Astrocyte (in vitro differentiated cells and primary cell): ENCODE measurements at regions not wholly inside any gene's neighbourhood (a gene's known extent, or its start where the extent isn't known, plus 50 kb on each side); places are given as distances from the start of the nearest gene placed in this dataset.

Source experiments
- DNase-seq: peaks from one replicate; pipeline ENCODE4 v3.0.0-alpha.2; 2010; ENCODE audit warnings: low read depth
- FAIRE-seq: peaks from 2 replicates; lab custom pipeline; 2011; peaks lifted over from hg19 to GRCh38; lab: Jason Lieb, UNC
- H2AFZ ChIP-seq: 2 replicates; pipeline ENCODE4 v1.6.0; 2012; ENCODE audit warnings: low read depth, low read length, inconsistent platforms
- H3K27ac ChIP-seq: 2 replicates; pipeline ENCODE4 v1.5.1; 2011; ENCODE audit warnings: low read depth, low read length, inconsistent platforms
- H3K27me3 ChIP-seq: 2 replicates; pipeline ENCODE4 v1.6.0; 2011; ENCODE audit warnings: low read length, inconsistent platforms; ENCODE audit not compliant: insufficient read depth
- H3K36me3 ChIP-seq: 2 replicates; pipeline ENCODE4 v1.5.1; 2011; ENCODE audit warnings: low read length, inconsistent platforms; ENCODE audit not compliant: insufficient read depth
- H3K4me1 ChIP-seq: 2 replicates; pipeline ENCODE4 v1.5.1; 2011; ENCODE audit warnings: low read length, inconsistent platforms; ENCODE audit not compliant: insufficient read depth
- H3K4me2 ChIP-seq: 2 replicates; pipeline ENCODE4 v1.6.0; 2012; ENCODE audit warnings: low read length, inconsistent platforms
- H3K4me3 ChIP-seq: 2 replicates; pipeline ENCODE4 v1.5.1; 2011; ENCODE audit warnings: low read depth, mild to moderate bottlenecking, low read length, inconsistent platforms; ENCODE audit not compliant: insufficient read depth
- H3K79me2 ChIP-seq: 2 replicates; pipeline ENCODE4 v1.6.0; 2012; ENCODE audit warnings: mild to moderate bottlenecking, low read length, inconsistent platforms; ENCODE audit not compliant: insufficient read depth
- H3K9ac ChIP-seq: 2 replicates; pipeline ENCODE4 v1.6.0; 2012; ENCODE audit warnings: mild to moderate bottlenecking, low read length, inconsistent platforms
- H3K9me3 ChIP-seq: 2 replicates; pipeline ENCODE4 v1.5.1; 2012; ENCODE audit warnings: low read depth, mild to moderate bottlenecking, low read length, inconsistent platforms; ENCODE audit not compliant: insufficient read depth
- H4K20me1 ChIP-seq: 2 replicates; pipeline ENCODE4 v1.6.0; 2012; ENCODE audit warnings: low read length, inconsistent platforms; ENCODE audit not compliant: insufficient read depth
- H3K27ac Mint-ChIP-seq: one replicate; pipeline ENCODE4 v1.8.0; 2021; ENCODE audit warnings: mild to moderate bottlenecking, mixed read lengths; ENCODE audit not compliant: unreplicated experiment
- H3K27me3 Mint-ChIP-seq: one replicate; pipeline ENCODE4 v1.8.0; 2021; ENCODE audit warnings: low read depth, mixed read lengths; ENCODE audit not compliant: unreplicated experiment
- H3K36me3 Mint-ChIP-seq: one replicate; pipeline ENCODE4 v1.8.0; 2021; ENCODE audit warnings: low read depth, mixed read lengths; ENCODE audit not compliant: unreplicated experiment
- H3K4me1 Mint-ChIP-seq: one replicate; pipeline ENCODE4 v1.8.0; 2021; ENCODE audit warnings: low read depth, mixed read lengths; ENCODE audit not compliant: unreplicated experiment
- H3K4me3 Mint-ChIP-seq: one replicate; pipeline ENCODE4 v1.8.0; 2021; ENCODE audit warnings: mild to moderate bottlenecking, moderate library complexity, mixed read lengths; ENCODE audit not compliant: unreplicated experiment
- H3K9me3 Mint-ChIP-seq: one replicate; pipeline ENCODE4 v1.8.0; 2021; ENCODE audit warnings: mild to moderate bottlenecking, mixed read lengths; ENCODE audit not compliant: unreplicated experiment
- CTCF ChIP-seq: IDR thresholded peaks from 2 replicates; pipeline ENCODE4 v1.5.1; 2011; ENCODE audit warnings: low read depth, mild to moderate bottlenecking, inconsistent platforms, low read length, moderate library complexity; ENCODE audit not compliant: insufficient read depth
- EZH2 ChIP-seq: IDR thresholded peaks from 2 replicates; pipeline ENCODE4 v1.6.1; 2012; ENCODE audit warnings: mild to moderate bottlenecking, low read length, inconsistent platforms; ENCODE audit not compliant: insufficient read depth

GRCh38 chr11:116137753-116138152, 633.5 kb upstream of the CADM1 start:
- no peak overlapping the region for H3K9ac ChIP-seq
- H3K9me3 Mint-ChIP-seq = no peaks in the 10 kb centered on the region
- TF ChIP-seq EZH2 (no peak), CTCF (no peak)
- H3K4me3 Mint-ChIP-seq = no peak overlapping the region
- no peaks in the 10 kb centered on the region for H3K36me3 ChIP-seq
- no peak overlapping the region for H3K27ac ChIP-seq
- H3K27me3 Mint-ChIP-seq = peaks cover 28% of the 10 kb centered on the region
- no peaks in the 10 kb centered on the region for H3K79me2 ChIP-seq
- no peaks in the 10 kb centered on the region for H3K4me1 ChIP-seq
- H3K4me3 ChIP-seq = no peak overlapping the region
- no peaks in the 10 kb centered on the region for H3K9me3 ChIP-seq
- DNase-seq (no peak), FAIRE-seq (no peak)
- H3K4me1 Mint-ChIP-seq = no peaks in the 10 kb centered on the region
- no peak overlapping the region for H3K4me2 ChIP-seq
- H3K27ac Mint-ChIP-seq = no peak overlapping the region
- H2AFZ ChIP-seq = no peak overlapping the region
- H4K20me1 ChIP-seq = no peaks in the 10 kb centered on the region
- H3K27me3 ChIP-seq = no peaks in the 10 kb centered on the region
- H3K36me3 Mint-ChIP-seq = no peaks in the 10 kb centered on the region

DNA sequence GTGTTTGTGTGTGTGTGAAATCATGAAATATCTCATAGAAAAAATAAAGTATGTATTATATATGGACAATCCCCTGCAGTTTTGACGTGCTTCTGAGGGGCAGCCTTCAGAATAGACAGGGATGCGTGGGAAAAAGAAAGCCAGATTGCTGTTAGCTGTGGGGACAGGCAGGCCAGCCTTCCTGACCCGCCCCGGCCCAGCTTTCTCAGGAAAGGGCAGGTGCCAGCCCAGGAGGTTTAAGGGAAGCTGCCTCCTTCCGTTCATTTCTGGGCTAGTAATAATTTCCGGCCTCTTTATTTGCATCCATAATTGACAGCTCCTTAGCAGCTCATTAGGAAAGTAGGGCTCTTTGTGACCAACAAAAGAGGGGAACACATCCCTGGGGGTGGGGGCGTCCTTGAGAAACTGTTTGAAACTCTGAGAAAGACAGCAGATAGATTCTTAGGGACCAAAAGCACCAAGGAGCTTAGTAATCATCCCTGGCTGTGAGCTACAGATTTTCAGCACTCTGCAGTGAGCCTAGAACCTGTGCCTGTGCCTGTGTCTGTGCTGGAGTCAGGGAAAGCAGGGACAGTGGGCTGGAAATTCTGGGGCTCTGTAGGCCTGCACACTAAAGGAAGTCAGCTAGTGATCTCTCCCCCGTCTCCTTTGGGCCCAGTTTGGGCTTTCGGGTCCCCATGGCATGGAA, 632.9 kb upstream of the CADM1 start:
- H3K9ac ChIP-seq = no peak overlapping the region
- no peak overlapping the region for H2AFZ ChIP-seq
- Mint-ChIP-seq H3K27me3 (peaks cover 28% of the 10 kb centered on the region), H3K4me1 (no peaks in the 10 kb centered on the region), H3K36me3 (no peaks in the 10 kb centered on the region), H3K4me3 (no peak overlapping the region), H3K27ac (no peak overlapping the region), H3K9me3 (no peaks in the 10 kb centered on the region)
- DNase-seq (no peak), FAIRE-seq (no peak)
- H3K27me3 ChIP-seq = no peaks in the 10 kb centered on the region
- no peaks in the 10 kb centered on the region for H3K9me3 ChIP-seq
- TF ChIP-seq CTCF (no peak), EZH2 (no peak)
- H3K4me3 ChIP-seq = no peak overlapping the region
- no peaks in the 10 kb centered on the region for H4K20me1 ChIP-seq
- no peak overlapping the region for H3K27ac ChIP-seq
- no peaks in the 10 kb centered on the region for H3K4me1 ChIP-seq
- no peaks in the 10 kb centered on the region for H3K36me3 ChIP-seq
- H3K4me2 ChIP-seq = no peak overlapping the region
- H3K79me2 ChIP-seq = no peaks in the 10 kb centered on the region

DNA sequence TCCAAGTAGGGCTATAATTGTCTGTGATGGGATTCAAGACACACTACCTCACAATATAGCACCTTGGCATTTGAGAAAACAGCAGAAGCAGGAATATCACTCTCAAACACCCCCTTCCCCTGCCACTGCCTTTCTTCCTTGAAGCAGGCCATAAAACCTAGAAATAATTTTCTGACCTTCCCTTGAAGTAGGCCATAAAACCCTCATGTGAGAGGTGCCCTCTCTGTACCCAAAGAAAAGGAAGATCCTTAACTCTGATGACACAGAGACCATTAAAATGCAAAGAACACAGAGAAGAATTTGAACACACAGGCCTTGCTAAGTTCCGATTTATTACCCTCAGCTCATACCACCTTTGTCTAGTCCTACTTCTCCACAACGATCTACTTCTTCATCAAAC, 631.7 kb upstream of the CADM1 start:
- no peaks in the 10 kb centered on the region for H4K20me1 ChIP-seq
- no peak overlapping the region for H2AFZ ChIP-seq
- TF ChIP-seq EZH2 = no peak
- no peak for TF ChIP-seq CTCF
- no peak overlapping the region for H3K9ac ChIP-seq
- Mint-ChIP-seq H3K27me3 (peaks cover 25% of the 10 kb centered on the region), H3K36me3 (no peaks in the 10 kb centered on the region), H3K27ac (no peak overlapping the region), H3K9me3 (no peaks in the 10 kb centered on the region), H3K4me3 (no peak overlapping the region), H3K4me1 (peaks cover 6% of the 10 kb centered on the region)
- no peaks in the 10 kb centered on the region for H3K79me2 ChIP-seq
- no peaks in the 10 kb centered on the region for H3K4me1 ChIP-seq
- H3K36me3 ChIP-seq = no peaks in the 10 kb centered on the region
- no peaks in the 10 kb centered on the region for H3K27me3 ChIP-seq
- no peak overlapping the region for H3K4me2 ChIP-seq
- DNase-seq (no peak), FAIRE-seq (no peak)
- H3K9me3 ChIP-seq = no peaks in the 10 kb centered on the region
- H3K4me3 ChIP-seq = no peak overlapping the region
- H3K27ac ChIP-seq = no peak overlapping the region
